ENCODE measurements at regions not wholly inside any gene's neighbourhood (a gene's known extent, or its start where the extent isn't known, plus 50 kb on each side); places are given as distances from the start of the nearest gene placed in this dataset.

DNA sequence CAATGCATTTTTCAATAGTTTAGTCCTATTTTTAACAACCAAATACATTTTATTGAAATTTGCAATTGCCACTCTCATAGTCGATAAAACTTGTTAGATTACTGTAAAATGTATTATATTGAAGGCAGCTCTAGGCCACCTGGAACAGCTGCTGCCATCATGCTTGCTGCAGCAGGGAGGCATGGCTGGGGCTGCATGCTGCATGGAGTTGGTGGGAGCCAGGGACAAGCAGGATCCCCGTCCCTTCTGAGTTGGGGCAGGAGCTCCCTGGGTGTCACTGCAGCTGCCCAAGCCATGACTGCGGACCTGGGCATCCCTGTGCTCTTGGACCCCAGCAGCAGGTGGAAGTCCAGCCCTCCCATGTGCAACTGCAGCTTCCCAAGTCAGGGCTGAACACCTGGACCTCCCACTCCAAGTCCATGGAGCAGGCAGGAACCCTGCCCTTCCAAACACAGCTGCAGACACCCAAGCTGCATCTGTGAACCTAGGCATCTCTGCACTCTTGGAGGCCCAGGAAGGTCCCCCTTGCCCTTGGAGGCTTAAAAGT lies 742.0 kb downstream of the ZBBX start:
- 84% methylated on average over 3 of the region's 3 CpGs for WGBS (ENCODE audit: insufficient coverage)

DNA sequence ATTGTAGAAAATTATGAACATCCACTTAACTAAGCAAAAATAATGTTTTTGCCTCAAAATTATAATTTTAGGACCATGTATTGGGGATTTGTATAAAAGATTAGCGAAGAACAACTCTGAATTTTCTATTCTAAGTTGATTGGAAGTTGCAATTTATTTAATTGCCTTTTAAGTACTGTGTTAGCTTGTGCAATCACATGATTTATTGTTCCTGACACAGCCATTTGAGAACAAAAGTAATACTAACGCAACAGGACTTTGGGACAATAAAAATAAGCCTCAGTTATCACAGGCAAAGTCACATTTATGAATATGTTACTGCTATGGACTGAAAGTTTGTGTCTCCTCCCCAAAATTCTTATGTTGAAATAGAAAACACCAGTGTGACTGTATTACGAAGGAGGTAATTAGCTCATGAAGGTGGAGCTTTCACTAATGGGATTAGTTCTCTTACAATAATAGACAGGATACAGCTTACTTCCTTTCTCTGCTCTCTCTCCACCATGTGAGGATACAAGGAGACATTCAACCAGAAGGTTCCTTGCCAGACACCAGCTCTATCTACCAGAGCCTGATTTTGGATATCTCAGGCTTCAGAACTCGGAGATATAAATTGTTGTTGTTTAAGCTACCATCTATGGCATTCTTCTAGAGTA lies 745.9 kb downstream of the ZBBX start:
- Mint-ChIP-seq H3K36me3 (no peaks in the 10 kb centered on the region), H3K27ac (no peak overlapping the region), H3K9me3 (peaks cover 0 to 11% (median 4%) of the 10 kb centered on the region in 7 donors), H3K27me3 (ENCODE audit: low read depth in 3 of 3) (no peaks in the 10 kb centered on the region), H3K4me1 (no peaks in the 10 kb centered on the region), H3K4me3 (no peak overlapping the region)
- TF ChIP-seq, protein P1, sequence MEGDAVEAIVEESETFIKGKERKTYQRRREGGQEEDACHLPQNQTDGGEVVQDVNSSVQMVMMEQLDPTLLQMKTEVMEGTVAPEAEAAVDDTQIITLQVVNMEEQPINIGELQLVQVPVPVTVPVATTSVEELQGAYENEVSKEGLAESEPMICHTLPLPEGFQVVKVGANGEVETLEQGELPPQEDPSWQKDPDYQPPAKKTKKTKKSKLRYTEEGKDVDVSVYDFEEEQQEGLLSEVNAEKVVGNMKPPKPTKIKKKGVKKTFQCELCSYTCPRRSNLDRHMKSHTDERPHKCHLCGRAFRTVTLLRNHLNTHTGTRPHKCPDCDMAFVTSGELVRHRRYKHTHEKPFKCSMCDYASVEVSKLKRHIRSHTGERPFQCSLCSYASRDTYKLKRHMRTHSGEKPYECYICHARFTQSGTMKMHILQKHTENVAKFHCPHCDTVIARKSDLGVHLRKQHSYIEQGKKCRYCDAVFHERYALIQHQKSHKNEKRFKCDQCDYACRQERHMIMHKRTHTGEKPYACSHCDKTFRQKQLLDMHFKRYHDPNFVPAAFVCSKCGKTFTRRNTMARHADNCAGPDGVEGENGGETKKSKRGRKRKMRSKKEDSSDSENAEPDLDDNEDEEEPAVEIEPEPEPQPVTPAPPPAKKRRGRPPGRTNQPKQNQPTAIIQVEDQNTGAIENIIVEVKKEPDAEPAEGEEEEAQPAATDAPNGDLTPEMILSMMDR (IDR thresholded peaks at IDR 0.05) = no peak
- H3K9ac ChIP-seq (ENCODE audit: insufficient read depth, low read length, poor library complexity, severe bottlenecking) = no peak overlapping the region
- H3K36me3 ChIP-seq (replicated peaks in 1 of 2; ENCODE audit: control insufficient read depth in 1 of 2, insufficient read depth in 2 of 2, low read length in 2 of 2) = no peaks in the 10 kb centered on the region
- H4K20me1 ChIP-seq (ENCODE audit: insufficient read depth, low read length) = no peaks in the 10 kb centered on the region
- intact Hi-C loops (cut with micrococcal nuclease) = no loop called here
- H3K4me3 ChIP-seq (replicated peaks in 1 of 3; ENCODE audit: low read depth in 2 of 3, low read length in 3 of 3) = no peak overlapping the region
- H2AFZ ChIP-seq (ENCODE audit: insufficient read depth, low read depth, low read length, poor library complexity, severe bottlenecking) = no peak overlapping the region
- no peaks in the 10 kb centered on the region for H3K27me3 ChIP-seq (ENCODE audit: control insufficient read depth in 2 of 2, insufficient read depth in 2 of 2, low read length in 2 of 2)
- no peak overlapping the region for H3K4me2 ChIP-seq (replicated peaks; ENCODE audit: extremely low read depth, low read length, poor library complexity, severe bottlenecking)
- H3K4me1 ChIP-seq (ENCODE audit: control insufficient read depth in 1 of 2, insufficient read depth in 2 of 2, low read length in 2 of 2) = no peaks in the 10 kb centered on the region
- DNase-seq = no peak
- WGBS (ENCODE audit: insufficient coverage) = no CpG with 5 or more reads among the region's 4 CpGs
- H3K79me2 ChIP-seq (ENCODE audit: insufficient read depth, low read length) = no peaks in the 10 kb centered on the region
- H3K27ac ChIP-seq (ENCODE audit: low read depth in 1 of 2, low read length in 2 of 2) = no peak overlapping the region
- peaks cover 13 to 18% of the 10 kb centered on the region in 2 donors for H3K9me3 ChIP-seq (replicated peaks in 1 of 2; ENCODE audit: control insufficient read depth in 1 of 2, insufficient read depth in 1 of 2, low read length in 2 of 2)

More for the DNA sequence above, 742.0 kb downstream of the ZBBX start:
- DNase-seq = no peak
- H3K27me3 ChIP-seq (ENCODE audit: control insufficient read depth in 2 of 2, insufficient read depth in 2 of 2, low read length in 2 of 2) = no peaks in the 10 kb centered on the region
- no peak overlapping the region for H3K27ac ChIP-seq (ENCODE audit: low read depth in 1 of 2, low read length in 2 of 2)
- intact Hi-C loops (cut with micrococcal nuclease) = no loop called here
- no peaks in the 10 kb centered on the region for H3K4me1 Mint-ChIP-seq
- H2AFZ ChIP-seq (ENCODE audit: insufficient read depth, low read depth, low read length, poor library complexity, severe bottlenecking) = no peak overlapping the region
- TF ChIP-seq, protein P1 (IDR thresholded peaks at IDR 0.05) = no peak
- H4K20me1 ChIP-seq (ENCODE audit: insufficient read depth, low read length) = no peaks in the 10 kb centered on the region
- peaks cover 16 to 22% of the 10 kb centered on the region in 2 donors for H3K9me3 ChIP-seq (replicated peaks in 1 of 2; ENCODE audit: control insufficient read depth in 1 of 2, insufficient read depth in 1 of 2, low read length in 2 of 2)
- no peaks in the 10 kb centered on the region for H3K79me2 ChIP-seq (ENCODE audit: insufficient read depth, low read length)
- H3K27ac Mint-ChIP-seq = no peak overlapping the region
- H3K27me3 Mint-ChIP-seq (ENCODE audit: low read depth in 3 of 3) = no peaks in the 10 kb centered on the region
- H3K4me1 ChIP-seq (ENCODE audit: control insufficient read depth in 1 of 2, insufficient read depth in 2 of 2, low read length in 2 of 2) = no peaks in the 10 kb centered on the region
- no peak overlapping the region for H3K4me2 ChIP-seq (replicated peaks; ENCODE audit: extremely low read depth, low read length, poor library complexity, severe bottlenecking)
- no peak overlapping the region for H3K9ac ChIP-seq (ENCODE audit: insufficient read depth, low read length, poor library complexity, severe bottlenecking)
- H3K36me3 ChIP-seq (replicated peaks in 1 of 2; ENCODE audit: control insufficient read depth in 1 of 2, insufficient read depth in 2 of 2, low read length in 2 of 2) = no peaks in the 10 kb centered on the region
- H3K4me3 Mint-ChIP-seq = no peak overlapping the region
- H3K4me3 ChIP-seq (replicated peaks in 1 of 3; ENCODE audit: low read depth in 2 of 3, low read length in 3 of 3) = no peak overlapping the region
- H3K9me3 Mint-ChIP-seq = peaks cover 0 to 9% (median 3%) of the 10 kb centered on the region in 7 donors
- no peaks in the 10 kb centered on the region for H3K36me3 Mint-ChIP-seq

Measured in CD14-positive monocyte (primary cell).